Skeletal muscle cell (primary cell): ENCODE measurements at regions not wholly inside any gene's neighbourhood (a gene's known extent, or its start where the extent isn't known, plus 50 kb on each side); places are given as distances from the start of the nearest gene placed in this dataset.

Source experiments
- DNase-seq: peaks from one replicate; pipeline ENCODE4 v3.0.0-alpha.2; 2010; ENCODE audit warnings: low read depth
- H3K4me3 ChIP-seq: 2 replicates; pipeline ENCODE4 v1.5.1; 2011; ENCODE audit warnings: low read depth, mild to moderate bottlenecking, control low read depth, low read length, moderate library complexity

DNA sequence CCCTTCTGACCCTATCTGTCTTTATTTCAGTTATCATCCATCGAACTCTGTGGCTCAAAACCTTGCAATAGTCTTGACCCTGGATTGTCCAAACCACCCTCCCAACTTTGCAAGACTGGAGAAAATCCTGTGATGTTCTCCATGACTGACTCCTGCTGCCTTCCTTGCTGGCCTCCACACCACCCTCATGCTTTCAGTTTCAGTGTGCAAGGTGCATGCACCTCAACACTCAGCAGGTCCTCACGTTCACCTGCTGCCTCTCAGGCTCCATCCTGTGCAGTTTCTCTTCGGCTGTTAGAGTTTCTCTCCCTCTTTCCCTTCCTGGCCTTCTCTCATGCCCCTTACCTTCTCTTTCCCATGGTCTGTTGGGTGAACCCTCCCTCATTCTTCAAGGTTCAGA, 59.4 kb upstream of the ASIC2 start:
- no peak overlapping the region for H3K4me3 ChIP-seq
- DNase-seq, result no peak

GRCh38 chr17:33356266-33356665, 63.2 kb upstream of the ASIC2 start:
- no peak overlapping the region for H3K4me3 ChIP-seq
- DNase-seq, result no peak

DNA sequence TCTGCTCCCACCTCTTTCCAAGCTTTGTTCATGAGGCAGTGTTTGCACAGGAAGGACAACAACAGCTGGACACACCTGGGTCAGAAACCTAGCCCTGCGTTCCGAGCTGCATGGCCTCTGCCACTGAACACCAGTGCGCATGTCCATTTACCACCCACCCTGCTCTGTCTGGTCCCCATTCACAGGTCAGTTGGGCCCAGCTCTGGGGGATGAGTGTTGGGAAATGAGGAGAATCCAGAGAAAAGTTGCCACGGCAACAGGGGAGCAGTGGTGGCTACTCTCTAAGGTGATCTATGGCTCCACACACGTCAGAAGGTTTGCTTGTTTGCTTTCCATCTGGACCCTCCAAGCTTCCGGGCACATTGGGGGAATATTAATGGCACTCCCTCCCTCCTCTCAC, 70.4 kb upstream of the ASIC2 start:
- DNase-seq, result no peak

DNA sequence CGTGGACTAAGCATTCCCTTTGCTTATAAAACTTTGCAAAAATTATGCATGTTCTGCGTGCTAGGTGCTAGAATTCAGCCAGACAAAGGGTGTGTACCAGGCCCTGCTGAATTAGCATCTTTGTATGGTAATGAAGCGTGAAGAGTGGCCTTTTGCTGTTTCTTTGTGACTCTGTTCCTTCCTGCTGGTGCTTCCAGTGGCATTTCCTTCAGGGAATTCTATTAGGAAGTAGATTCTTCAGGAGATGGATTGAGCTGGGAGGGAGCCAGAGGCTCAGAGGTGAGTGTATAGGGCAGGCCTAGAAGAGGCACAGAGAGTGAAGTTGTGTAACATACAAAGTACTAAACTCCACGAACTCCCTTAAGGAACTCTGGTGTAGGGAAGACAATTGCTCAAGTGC, 73.9 kb upstream of the ASIC2 start:
- no peak overlapping the region for H3K4me3 ChIP-seq
- no peak for DNase-seq

More for the DNA sequence above, 70.4 kb upstream of the ASIC2 start:
- no peak overlapping the region for H3K4me3 ChIP-seq

GRCh38 chr17:33369149-33369548, 76.1 kb upstream of the ASIC2 start:
- H3K4me3 ChIP-seq, result no peak overlapping the region
- no peak for DNase-seq

DNA sequence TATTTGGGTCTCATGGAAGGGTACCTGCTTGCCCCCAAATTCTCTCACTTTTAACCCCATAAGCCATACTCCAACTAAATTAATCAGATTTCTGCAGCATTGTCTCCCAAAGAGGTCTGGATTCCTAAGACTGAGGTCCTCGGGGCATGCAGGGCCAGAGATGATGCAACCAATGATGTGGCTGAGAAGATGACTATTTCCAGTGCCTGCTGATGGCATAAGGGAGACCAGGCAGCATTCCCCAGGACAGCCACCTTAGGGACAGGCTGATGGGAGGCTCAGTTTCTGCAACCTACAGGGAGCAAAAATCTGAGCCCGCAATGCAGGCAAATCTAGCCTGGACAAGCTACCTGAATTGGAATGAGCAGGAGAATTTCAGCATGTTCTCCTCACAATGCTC, 76.8 kb upstream of the ASIC2 start:
- no peak overlapping the region for H3K4me3 ChIP-seq
- DNase-seq, result no peak

GRCh38 chr17:33370401-33370800, 77.3 kb upstream of the ASIC2 start:
- DNase-seq, result no peak
- H3K4me3 ChIP-seq, result no peak overlapping the region

DNA sequence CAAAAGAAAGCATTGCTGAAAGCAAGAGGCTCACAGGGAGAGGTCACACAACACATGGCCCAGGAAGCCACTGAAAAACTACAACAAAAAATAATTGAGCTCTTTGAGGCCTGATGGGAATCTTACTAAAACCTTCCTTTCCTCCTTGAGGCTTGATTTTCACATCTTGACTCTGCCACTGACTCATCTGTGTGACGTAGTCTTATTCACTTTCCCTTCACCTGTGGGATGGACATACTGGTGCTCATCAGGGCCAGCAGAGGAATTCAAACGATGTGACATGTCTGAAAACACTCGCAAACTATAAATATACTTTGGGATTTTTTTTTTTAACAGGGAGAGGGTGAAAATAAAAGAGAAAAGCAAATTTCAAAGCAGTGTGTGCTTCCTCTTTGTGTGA, 78.3 kb upstream of the ASIC2 start:
- H3K4me3 ChIP-seq, result no peak overlapping the region
- no peak for DNase-seq

DNA sequence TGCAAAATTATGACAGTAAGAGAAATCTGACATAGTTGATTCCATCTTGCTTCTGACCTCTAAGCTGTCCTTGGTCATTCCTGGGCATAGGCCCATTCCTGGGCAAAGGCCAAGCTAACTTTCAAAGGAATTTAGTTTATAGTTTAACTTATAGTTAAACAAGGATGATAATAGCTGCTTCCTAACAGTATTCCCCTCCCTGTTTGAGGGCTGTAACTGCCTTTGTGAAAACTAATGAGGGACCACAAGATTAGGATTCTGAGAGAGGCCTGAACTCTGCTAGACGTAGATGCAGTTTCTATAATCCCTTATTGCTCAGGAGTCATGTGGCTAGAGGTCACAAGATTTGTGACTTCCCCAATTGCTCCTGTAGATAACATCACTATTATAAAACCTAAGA, 80.2 kb upstream of the ASIC2 start:
- H3K4me3 ChIP-seq, result no peak overlapping the region
- no peak for DNase-seq

GRCh38 chr17:33375103-33375502, 82.0 kb upstream of the ASIC2 start:
- H3K4me3 ChIP-seq, result no peak overlapping the region
- no peak for DNase-seq

DNA sequence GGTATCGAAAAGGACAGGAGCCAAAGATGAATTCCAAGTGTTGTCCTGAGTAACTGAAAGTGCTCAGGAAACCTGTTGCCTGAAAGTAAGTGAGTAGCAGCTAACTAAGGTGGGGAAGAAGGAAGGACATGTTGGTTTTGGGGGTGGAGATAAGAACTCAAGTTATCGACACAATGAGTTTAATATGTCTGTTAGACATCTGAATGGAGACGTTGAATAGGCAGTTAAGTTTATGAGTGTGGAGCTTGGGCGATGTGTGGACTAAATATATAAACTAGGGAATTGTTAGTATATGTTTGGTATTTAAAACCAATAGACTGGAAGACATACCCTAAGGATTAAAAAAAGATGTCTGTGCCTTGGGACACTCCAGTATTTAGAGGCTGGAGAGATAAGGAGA, 82.7 kb upstream of the ASIC2 start:
- no peak for DNase-seq
- H3K4me3 ChIP-seq, result no peak overlapping the region

DNA sequence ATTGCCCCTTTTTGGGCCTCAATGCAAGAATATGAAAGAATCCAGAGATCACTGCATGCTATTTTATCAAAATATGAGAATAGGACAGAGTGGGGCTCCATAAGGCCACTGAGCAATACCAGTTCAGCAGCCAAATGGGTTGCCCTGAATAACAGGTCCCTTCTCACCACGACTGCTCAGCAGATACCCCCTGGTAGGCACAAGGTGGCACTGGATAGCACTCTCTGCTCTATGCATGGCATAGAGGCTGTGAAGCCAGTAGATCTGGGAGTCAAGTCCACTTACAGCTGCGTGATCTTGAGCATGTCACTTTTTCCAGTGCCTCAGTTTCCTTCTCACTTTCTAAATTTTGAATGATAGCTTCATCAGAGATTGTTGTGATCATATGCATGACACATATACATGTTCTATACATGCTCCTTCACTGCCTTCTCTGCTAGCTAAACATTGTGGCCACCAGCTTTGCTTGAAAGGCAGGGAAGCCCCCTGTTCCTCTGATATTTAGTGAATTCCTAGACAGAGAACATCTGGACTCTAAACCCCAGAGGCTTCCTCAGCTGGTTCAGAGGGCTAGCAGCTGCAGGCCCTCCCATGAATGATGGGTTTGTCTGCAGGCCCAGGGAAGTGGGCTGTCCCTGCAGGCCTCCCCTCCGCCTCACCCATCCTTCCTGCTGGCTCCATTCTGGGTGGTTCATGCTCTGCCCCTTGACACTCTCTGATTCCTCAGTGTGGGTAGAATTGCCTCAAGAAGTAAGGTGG, 84.9 kb upstream of the ASIC2 start:
- no peak for DNase-seq
- H3K4me3 ChIP-seq, result no peak overlapping the region

- DNase-seq, result no peak
- H3K4me3 ChIP-seq, result no peak overlapping the region
Observed at GRCh38 chr17:33381201-33381600, 88.1 kb upstream of the ASIC2 start.

DNA sequence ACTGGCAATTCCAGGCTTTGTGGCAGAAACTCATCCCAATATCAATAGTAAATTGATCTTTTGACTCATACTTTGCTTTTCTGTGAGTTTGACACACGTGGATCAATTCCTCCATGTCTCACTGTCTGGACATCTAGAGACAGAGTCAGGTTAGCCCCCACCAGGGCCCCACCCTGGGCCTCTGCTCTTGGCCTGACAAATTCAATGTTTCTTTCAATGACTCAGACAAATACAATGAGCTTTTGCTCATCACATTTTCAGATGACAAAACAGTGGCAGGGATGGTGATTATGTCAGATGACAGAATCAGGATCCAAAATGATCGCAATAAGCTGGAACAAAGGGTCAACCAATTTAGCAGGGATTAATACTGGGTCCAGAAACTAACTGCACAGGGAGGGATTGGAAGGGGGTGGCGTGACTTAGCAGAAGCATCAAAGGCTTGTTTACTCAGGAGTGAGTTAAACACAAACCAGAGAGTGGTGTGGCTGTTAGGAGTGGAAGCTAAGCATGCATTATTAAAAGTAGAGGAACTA, 90.5 kb upstream of the ASIC2 start:
- no peak overlapping the region for H3K4me3 ChIP-seq
- no peak for DNase-seq

- no peak for DNase-seq
- no peak overlapping the region for H3K4me3 ChIP-seq
Observed at GRCh38 chr17:33385133-33385532, 92.0 kb upstream of the ASIC2 start.

DNA sequence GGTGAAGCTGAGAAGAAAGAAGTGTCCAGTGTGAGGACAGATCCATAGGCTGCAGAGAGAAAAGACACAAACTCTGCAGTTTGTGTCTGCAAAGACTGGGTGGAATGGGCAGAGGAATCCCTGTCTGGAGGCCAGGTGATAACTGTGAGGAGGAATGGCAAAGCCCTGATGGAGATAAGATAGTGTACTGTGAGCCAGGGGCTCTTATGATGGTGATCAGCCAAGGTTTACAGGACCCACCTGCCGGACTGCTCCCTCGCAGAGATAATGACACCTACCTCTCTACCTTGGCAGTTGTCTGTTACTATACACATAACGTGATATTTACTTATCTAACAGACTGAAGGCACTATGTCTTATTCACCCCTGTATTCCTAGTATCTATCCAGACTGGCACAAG, 92.6 kb upstream of the ASIC2 start:
- DNase-seq, result no peak
- H3K4me3 ChIP-seq, result no peak overlapping the region

GRCh38 chr17:33387406-33387805, 94.3 kb upstream of the ASIC2 start:
- H3K4me3 ChIP-seq, result no peak overlapping the region
- no peak for DNase-seq

GRCh38 chr17:33389504-33390135, 96.5 kb upstream of the ASIC2 start:
- DNase-seq, result no peak
- H3K4me3 ChIP-seq, result no peak overlapping the region

GRCh38 chr17:33390479-33391176, 97.5 kb upstream of the ASIC2 start:
- no peak for DNase-seq
- H3K4me3 ChIP-seq, result no peak overlapping the region

GRCh38 chr17:33396818-33397217, 103.7 kb upstream of the ASIC2 start:
- no peak for DNase-seq
- no peak overlapping the region for H3K4me3 ChIP-seq

DNA sequence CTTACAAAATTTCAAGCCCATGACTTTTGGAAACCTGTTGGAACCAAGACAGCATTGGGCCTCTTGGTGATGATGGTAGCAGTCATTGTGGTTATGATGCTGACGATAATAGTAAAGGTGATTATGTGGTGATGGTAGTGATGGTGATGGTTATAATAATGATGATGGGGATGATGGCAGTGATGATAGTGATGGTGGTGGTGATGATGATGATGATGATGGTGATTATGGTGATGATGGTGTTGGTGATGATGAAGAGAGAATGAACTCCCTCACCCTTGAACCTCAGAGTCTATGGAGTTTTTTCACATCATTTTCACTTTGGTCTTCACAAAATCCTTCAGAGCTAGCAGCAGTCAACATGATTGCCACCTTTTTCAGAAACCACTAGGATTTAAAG, 105.3 kb upstream of the ASIC2 start:
- no peak for DNase-seq
- no peak overlapping the region for H3K4me3 ChIP-seq
